Activated CD4-positive, alpha-beta T cell treated with anti-CD3 and anti-CD28 coated beads for 4 hours (primary cell): ENCODE measurements at regions not wholly inside any gene's neighbourhood (a gene's known extent, or its start where the extent isn't known, plus 50 kb on each side); places are given as distances from the start of the nearest gene placed in this dataset.
"Not testable (repeated sequence)": the region's sequence is repeated elsewhere in the genome, so short reads cannot be mapped to it uniquely, and the experiment has no call there.

ENCODE experiments used
- DNase-seq, 2 donors: peaks; one replicate each; pipeline ENCODE4 v3.0.0-alpha.2; 2020

DNA sequence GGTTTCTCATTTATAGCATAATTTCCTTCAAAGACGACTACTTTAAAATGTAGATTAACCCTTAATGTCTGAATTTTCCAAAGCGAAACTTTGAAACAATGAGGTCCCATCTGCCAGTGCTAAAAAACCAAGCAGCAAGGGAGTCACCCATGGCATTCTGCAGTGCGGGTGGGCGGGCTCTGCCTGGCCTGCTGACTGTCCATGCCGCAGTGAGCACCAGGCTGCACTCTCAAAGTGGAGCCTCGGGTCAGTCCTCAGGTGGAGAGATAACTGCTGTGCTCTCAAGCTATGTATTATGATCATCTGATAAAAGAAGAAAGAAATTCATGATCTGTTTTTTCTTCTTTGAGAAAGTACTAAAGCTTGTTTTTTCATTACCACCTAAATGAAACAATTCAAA, 581.6 kb downstream of the CETN3 start:
- DNase-seq: no peak

DNA sequence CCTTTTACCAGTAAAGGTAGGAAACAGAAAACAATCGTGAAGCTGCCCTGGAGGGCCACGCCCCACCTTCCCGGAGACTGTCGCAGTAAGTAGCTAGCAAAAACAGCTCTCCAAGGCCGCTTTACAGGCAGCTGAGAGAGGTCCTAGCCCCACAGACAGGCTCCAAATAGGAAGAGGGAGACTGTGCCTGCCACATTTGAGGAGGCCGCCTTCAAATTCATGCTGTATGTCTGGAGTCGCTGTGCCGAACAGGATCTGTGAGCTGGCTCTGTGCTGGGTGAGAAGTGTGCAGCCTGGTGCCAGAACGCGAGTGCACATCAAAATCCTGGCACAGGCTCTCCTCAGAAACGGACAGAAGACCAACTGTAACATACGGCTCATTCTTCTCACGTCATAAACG, 582.2 kb downstream of the CETN3 start:
- no peak for DNase-seq

DNA sequence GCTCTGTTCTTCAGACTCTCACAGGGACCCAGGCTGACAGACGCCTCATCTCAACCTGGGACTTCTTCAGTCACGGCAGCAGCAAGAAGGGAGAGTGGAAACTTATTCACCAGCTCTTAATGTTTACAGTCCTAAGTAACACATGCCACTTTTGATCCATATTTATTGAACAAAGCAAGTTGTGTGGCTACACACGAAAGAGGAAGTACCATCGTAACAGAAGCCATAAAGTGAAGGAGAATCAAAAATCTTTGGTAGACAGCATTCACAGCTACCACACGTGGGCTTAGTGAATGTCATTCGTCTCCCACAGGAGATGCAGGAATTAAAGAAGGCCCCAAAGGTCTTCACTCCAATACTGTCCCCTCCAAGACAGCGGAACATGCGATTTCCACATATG, 582.6 kb downstream of the CETN3 start:
- DNase-seq: no peak

DNA sequence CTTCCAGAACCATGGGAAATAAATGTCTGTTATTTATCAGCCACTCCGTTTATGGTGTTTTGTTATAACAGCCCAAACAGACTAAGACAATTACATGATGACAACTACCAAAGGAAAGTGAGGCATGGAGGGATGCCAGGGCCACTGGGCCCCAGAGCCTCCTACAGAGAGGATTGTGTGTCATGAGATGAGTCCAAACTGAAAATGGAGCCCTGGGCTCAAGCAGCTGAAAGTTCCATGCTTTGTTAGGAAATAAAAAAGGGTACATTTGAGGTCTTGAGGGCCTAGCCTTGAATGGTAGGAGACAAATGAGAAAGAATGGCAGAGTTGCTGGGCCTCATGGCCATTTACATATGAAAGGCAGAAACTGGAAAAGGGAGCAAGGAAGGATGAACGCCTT, 586.5 kb downstream of the CETN3 start:
- no peak for DNase-seq

DNA sequence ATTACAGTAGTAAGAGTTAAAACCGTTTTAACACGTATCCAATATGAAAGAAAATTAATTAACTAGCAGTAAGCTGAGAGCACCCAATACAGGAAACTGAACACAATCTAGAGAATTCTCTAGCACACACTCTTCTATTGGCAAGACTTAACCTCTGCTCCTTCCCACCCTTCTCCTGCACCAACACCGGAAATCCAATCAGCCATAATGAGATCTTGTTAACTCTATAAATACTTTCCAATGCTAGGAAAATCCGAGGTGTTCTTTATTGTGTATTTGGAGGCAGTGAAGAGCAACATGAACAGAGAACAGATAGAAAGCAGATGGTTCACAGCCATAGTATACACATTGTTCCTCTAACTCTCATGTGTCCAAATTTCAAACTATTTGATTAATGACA, 591.7 kb downstream of the CETN3 start:
- no peak for DNase-seq

DNA sequence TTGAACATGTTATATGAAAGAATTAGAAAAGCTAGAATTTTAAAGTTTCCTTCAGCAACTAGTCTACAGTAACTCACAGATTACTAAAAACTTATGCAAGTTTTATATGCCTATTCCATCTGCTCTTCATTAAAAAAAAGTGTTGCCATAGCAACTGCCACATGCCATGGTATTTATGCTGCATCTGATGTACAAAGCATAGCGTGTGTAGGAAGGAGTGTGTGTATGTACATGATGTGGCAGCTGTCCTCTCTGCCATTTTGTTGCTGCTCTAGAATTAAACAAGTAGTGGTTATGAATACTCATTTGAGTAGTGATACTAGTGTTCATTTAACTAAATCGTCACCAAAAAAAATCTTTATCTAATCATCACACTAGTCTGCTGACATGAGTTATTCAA, 593.5 kb downstream of the CETN3 start:
- no peak for DNase-seq

DNA sequence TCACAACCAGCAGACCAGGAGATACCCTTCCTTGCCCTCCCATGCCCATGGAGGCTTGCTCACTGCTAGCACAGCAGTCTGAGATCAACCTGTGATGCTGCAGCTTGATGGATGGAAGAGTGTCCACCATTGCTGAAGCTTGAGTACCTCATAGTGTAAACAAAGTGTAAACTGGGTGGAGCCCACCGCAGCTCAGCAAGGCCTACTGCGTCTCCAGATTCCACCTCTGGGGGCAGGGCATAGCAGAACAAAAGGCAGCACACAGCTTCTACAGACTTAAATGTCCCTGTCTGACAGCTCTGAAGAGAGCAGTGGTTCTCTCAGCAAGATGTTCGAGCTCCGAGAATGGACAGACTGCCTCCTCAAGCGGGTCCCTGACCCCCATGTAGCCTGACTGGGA, 608.8 kb downstream of the CETN3 start:
- not testable (repeated sequence) for DNase-seq

DNA sequence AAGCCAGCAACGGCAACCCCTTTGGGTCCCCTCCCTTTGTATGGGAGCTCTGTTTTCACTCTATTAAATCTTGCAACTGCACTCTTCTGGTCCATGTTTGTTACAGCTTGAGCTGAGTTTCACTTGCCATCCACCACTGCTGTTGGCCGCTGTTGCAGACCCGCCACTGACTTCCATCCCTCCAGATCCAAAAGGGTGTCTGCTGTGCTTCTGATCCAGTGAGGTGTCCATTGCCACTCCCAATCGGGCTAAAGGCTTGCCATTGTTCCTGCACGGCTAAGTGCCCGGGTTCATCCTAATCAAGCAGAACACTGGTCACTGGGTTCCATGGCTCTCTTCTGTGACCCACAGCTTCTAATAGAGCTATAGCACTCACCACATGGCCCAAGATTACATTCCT, 615.1 kb downstream of the CETN3 start:
- not testable (repeated sequence) for DNase-seq

DNA sequence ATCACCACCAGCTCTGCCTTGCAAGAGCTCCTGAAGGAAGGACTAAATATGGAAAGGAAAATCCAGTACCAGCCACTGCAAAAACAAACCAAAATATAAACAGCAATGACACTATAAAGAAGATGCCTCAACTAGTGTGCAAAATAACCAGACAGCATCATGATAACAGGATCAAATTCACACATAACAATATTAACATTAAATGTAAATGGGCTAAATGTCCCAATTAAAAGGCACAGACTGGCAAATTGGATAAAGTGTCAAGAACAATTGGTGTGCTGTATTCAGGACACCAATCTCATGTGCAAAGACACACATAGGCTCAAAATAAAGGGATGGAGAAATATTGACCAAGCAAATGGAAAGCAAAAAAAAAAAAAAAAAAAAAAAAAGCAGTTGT, 629.8 kb downstream of the CETN3 start:
- not testable (repeated sequence) for DNase-seq

DNA sequence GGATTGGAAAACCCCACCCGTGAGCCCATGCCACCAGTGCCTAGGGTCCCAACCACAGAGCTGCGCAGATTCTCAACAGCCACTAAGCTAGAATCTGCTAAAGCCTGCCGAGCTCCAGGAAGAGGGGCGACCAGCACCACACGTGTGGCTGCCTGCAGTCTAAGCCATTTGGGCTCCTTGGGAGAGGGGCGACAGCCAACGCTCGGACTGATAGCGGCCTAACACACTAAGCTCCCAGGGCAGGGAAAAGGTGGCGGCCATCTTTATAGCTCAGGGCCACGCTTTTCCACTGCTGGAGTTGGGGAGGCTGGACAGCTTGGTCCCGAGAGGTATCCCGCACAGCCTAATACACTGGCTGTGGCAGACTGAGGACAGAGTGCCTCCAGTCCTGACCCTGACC, 631.8 kb downstream of the CETN3 start:
- no peak for DNase-seq

DNA sequence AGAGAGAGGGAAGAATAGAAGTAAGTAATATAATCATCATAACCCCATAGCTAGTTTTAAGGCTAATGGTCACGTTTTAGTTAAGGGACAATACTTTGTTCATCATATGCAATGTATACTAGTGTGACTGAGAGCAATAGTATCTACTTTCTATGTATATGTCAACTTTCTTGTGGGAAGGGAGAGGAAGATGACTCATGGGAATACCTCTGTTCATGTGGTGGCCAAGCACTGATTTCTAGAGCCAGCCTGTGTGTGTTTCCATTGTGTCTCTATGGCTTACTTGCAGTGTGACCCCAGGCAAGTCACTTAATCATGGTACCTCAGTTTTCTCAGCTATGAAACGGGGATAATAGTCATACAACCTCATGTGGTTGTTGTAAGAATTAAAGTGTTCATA, 639.6 kb downstream of the CETN3 start:
- no peak for DNase-seq

DNA sequence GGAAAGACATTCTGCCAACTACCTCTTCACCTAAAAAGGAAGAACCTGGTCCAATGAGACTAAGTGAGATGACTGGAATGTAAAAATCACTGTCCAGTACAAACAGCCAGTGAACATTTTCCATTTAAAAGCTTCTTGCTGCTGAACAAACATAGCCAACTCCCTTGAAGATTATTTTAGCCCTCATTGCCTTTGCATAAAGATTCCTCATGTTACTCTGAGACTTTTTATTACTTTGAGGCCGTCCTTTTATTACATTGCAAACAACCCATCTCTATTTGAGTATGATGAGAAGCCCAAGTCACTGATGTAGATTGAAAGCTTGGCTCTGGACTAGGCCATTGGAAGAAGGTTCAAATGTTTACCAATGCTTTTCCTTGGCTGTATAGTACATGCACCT, 649.8 kb downstream of the CETN3 start:
- DNase-seq: no peak

DNA sequence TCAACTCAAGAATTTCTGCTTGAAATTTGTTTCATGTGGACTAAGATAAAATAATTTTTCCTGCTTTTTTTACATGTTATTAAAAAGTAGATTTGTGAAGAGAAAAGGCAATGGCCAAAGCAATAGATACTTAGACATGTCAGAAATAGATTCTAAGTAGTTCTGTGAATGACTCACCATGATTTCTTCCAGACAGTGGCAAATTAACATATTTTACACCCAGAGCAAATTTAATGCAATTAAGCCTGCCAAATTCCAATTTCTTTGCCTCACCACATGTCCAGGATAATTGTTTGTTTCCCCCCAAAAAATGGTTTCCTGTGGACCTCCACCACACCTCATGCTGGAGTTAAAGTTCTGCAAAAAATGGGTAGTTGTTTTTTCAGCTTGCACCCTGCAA, 651.4 kb downstream of the CETN3 start:
- no peak for DNase-seq

DNA sequence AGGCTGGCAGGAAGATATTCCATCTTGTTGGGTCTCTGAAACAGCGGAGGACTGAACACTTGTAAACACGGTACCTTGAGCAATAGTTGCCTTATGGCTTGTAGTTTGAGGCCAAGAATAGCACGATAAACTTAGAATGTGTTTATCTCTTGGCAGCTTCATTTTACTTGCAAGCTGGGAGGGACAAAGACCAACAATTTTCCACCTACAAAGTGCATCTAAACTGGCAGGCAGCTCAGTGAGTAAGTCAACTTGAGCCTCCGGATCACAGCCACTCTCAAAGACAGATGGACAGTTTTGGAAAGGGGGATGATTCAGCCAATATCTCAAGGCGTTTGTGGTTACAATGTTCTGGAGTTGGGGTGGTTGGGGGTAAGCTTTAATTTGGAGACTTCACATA, 652.6 kb downstream of the CETN3 start:
- no peak for DNase-seq

DNA sequence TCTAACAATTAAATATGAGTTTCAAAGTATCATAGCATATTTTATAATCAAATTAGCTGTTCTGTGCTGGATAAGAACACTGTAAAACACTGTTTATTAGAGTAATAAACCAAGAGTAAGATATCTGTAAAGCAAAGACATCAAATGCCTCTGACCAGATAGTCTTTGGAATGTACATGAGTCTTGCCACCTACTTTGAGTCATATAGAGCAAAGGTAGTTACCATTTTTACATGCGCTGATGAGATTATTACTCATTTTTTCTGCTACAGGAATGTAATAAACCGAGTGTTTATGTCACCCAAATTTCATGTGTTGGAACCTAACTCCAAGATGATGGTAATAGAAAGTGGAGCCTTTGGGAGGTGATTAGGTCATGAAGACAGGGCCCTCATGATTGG, 654.5 kb downstream of the CETN3 start:
- no peak for DNase-seq

DNA sequence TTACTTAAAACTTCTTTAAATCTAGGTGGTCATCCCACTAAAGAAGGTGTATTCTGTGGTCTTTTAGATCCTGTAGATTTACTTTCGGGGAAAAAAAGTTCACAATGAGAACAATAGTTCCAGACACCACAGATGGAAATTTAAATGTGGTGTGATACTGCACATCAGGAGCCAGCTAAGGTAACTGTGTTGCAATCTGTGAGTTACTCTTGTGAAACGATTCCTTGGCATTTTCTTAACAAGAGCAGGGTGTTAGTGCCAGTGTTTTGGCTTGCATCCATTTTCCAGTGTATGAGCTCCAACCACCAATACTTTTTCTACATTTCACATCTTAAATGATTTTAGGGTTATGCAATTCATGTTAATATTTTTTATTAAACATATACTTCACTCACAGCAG, 674.5 kb downstream of the CETN3 start:
- no peak for DNase-seq

DNA sequence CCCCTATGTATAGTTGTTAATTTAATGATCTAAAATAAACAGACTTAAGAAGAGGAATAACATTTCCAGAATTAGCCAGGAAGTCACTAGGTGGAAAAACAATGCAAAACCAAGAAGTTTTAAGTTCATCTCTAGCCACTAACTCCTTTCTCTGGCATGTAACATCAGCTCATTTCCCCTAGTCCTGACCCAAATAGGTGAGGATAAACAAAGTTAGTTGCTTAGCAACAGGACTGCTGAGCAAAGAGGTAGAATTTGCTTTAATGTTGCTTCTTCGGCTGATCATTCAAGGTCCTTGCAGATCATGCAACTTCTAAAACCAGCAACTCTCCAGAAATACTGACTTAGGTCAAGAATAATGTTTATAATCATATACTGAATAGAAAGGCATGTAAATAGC, 675.8 kb downstream of the CETN3 start:
- DNase-seq: no peak

DNA sequence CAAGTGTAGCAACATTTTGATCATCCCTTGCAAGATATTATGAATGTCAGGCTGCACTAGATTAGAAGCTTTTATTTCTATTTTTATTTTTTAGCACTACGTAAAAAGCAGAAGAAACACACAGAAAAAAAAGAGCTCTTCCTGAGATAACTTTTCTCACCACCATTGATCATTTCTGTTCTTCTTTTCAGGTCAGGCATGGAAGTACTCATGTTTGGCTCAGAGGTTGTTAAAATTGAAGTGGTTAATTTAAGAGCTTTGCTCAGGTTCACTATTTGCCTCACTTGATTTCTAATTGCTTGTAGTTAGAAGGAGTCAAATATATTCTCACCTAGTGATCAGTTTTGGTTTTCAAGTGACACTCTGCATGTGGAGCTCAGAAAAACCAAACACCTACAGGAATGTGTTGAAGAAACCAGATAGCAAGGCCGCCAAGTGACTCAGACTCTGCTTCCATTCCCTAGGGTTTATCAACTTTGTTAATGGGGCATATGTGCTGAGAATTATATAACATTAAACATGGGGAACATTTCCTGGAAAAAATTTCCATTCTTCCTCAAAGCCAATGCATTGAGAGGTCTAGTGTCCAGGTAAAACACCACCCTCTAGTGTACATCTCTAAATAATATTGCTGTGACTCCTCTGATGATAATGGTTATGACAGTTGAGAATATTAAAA, 679.8 kb downstream of the CETN3 start:
- no peak for DNase-seq

DNA sequence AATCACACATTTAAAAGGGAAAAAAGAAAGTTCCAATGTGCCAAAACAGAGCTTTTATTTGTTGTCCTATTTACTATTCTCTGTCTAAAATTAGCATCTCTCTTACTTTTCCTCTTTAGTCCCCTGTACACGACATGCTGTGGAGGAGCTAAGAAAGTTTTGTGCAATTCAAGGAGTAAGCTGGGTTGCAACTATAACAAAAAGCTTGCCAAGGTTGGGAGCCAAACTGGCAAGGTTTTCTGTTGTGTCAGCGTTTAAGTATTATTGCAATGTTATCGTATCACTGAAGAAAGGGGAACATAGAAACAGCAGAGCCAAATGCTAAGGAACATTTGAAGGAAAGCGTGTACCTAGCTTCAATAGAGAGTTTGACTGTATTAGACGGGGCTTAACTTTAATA, 680.8 kb downstream of the CETN3 start:
- no peak for DNase-seq

DNA sequence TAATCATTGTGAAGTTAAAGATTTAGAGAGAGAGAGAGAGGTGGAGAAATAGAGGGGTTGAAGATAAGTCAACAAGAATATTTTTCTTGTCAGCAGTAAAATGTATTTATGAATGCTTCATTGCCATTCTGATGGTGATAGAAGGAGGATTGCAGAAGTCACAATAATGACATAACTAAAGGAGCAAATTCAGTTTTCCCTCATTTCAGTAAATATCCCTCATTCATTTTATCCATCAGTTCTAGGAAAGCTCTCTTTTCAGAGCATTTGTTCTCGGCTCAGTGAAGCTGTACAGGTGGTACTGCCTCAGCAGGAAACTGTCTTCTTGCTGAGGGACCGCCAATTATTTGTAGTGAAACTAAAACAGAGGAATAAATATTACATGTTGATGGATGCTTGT, 681.4 kb downstream of the CETN3 start:
- DNase-seq: no peak

DNA sequence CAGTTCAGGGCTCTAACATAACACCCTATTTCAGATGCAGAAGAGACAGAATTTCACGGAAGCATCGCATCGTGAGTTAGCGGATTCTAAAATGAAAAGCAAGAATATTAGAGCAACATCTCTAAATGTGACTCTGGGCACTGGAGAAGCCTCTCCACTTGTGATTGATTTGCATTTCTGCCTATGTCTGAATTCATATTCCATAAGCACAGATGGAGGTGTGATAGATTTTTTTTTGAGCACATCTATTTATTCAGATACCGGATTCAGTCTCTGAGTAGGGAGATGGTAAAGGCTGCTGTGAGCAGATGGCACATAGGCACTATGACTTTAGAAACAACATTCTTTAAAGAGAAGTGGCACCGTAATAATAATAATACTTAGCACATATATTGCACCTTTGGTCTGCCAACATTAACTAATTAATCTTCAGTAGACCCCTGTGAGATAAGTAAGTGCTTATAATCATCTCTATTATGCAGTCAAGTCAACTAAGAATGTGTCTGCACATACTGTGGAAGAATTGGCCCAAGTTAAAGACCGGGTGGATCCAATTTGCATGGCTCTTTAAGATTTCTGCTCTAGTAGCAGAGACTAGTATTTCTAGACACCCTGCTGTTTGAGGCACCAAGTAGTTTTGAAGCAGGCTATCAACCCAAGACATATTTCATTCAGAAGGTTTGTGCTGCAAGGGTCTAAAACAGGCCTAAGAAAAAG, 685.0 kb downstream of the CETN3 start:
- DNase-seq: no peak

DNA sequence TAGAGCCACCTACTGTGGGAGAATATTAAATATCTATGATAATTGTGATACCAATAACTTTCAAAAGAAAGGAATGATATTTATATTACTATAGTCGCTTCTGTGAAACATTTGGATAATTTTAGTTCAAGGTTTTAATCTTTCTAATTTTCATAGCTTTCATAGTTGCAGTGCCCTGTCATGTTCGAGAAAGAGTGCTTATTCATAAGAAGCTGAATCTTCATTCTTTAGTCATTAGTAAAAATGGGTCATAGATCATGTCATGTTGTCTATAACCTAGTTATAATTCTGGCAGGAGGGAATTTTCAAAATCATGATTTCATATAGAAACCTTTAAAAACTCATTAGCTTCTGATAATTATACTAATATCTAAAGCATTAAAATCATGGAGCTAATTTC, 685.6 kb downstream of the CETN3 start:
- DNase-seq: no peak

DNA sequence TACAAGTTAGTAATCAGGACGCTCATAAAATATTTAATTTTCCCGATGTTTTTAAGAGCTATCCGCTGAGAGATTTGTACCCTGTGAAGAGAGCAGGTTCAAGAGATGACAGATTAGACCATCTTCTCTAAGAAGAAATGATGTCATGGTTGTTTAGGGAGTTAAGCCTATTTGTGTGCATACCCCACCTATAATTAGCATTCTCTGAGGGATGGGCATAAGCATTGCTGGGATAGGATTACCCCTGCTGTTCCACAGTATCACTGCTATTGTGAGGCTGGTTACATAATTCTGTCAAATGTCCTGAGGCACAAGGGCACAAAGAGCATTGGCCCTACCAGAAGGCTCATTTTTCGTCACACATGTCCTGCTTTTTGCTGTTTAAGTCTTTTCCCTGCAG, 687.0 kb downstream of the CETN3 start:
- DNase-seq: no peak

DNA sequence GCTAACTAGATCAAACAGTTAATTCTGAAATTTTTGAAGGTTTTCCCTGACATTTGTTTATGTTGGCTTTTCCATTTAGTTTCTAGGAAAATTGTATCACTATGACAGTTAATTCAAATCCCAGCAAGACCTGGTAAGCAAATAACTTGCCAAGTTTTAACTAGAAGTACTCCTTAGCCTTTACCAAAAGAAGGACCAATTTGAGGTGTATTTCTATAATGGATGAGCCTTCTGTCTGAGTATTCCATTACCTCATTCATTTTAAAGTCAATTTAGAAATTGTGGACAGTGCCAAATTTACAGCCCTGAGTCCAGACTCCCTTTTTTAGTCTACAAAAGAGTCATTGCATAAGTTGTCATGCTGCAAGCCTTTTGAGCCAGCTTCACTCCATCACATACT, 687.6 kb downstream of the CETN3 start:
- DNase-seq: no peak

DNA sequence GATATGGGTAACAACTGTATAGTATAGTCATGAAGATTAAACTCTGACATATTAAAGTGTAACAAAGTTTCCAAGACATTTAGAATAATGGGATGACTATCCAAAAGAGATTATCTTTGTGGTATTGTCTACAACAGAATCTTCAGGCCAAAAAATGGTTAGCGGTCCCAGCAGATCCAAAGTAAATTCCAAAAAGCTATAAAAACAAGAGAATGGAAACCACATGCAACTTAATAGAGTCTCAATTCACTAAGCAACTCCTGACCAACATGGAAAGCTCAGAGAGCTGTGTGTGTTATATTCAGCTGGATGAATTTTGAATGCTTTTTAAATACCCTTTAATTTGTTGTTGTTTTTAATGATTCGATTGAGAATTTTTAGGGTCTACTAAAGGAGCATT, 688.2 kb downstream of the CETN3 start:
- no peak for DNase-seq
